ENCODE measurements at regions not wholly inside any gene's neighbourhood (a gene's known extent, or its start where the extent isn't known, plus 50 kb on each side); places are given as distances from the start of the nearest gene placed in this dataset.

GRCh38 chr5:124403281-124403680 is 343.2 kb downstream of the ZNF608 start:
- no peaks in the 10 kb centered on the region for H3K79me2 ChIP-seq (ENCODE audit: insufficient read depth, low read length)
- H3K9me3 ChIP-seq (ENCODE audit: low read depth, low read length), result no peaks in the 10 kb centered on the region
- TF ChIP-seq CTCF (IDR thresholded peaks at IDR 0.05; ENCODE audit: extremely low read depth, low read depth, low read length), result no peak
- no peak overlapping the region for H3K4me3 ChIP-seq (ENCODE audit: insufficient read depth, low read length)
- no peak for DNase-seq (ENCODE audit: insufficient read length, low spot score, missing footprints)
- no peak overlapping the region for H2AFZ ChIP-seq (ENCODE audit: low read length)
- H3K4me1 ChIP-seq (ENCODE audit: insufficient read depth, low read length), result peaks cover 3% of the 10 kb centered on the region
- H4K20me1 ChIP-seq (ENCODE audit: insufficient read depth, low read length), result no peaks in the 10 kb centered on the region
- H3K4me2 ChIP-seq (ENCODE audit: insufficient read depth, low read length), result no peak overlapping the region
- no peaks in the 10 kb centered on the region for H3K27me3 ChIP-seq (ENCODE audit: insufficient read depth, low read length)
- H3K36me3 ChIP-seq (ENCODE audit: insufficient read depth, low read length), result no peaks in the 10 kb centered on the region
- H3K27ac ChIP-seq (ENCODE audit: low read depth, low read length), result no peak overlapping the region

GRCh38 chr5:124402144-124402581 is 344.3 kb downstream of the ZNF608 start:
- Histone ChIP-seq H3K4me3 (ENCODE audit: insufficient read depth, low read length) (no peak overlapping the region), H3K36me3 (ENCODE audit: insufficient read depth, low read length) (no peaks in the 10 kb centered on the region), H3K4me1 (ENCODE audit: insufficient read depth, low read length) (peaks cover 3% of the 10 kb centered on the region), H2AFZ (ENCODE audit: low read length) (no peak overlapping the region), H3K27ac (ENCODE audit: low read depth, low read length) (no peak overlapping the region), H3K4me2 (ENCODE audit: insufficient read depth, low read length) (no peak overlapping the region), H4K20me1 (ENCODE audit: insufficient read depth, low read length) (no peaks in the 10 kb centered on the region), H3K79me2 (ENCODE audit: insufficient read depth, low read length) (no peaks in the 10 kb centered on the region), H3K27me3 (ENCODE audit: insufficient read depth, low read length) (no peaks in the 10 kb centered on the region), H3K9me3 (ENCODE audit: low read depth, low read length) (no peaks in the 10 kb centered on the region)
- no peak for DNase-seq (ENCODE audit: insufficient read length, low spot score, missing footprints)
- no peak for TF ChIP-seq CTCF (IDR thresholded peaks at IDR 0.05; ENCODE audit: extremely low read depth, low read depth, low read length)

GRCh38 chr5:124401476-124402143 is 344.8 kb downstream of the ZNF608 start:
- Histone ChIP-seq H3K27me3 (ENCODE audit: insufficient read depth, low read length) (no peaks in the 10 kb centered on the region), H4K20me1 (ENCODE audit: insufficient read depth, low read length) (no peaks in the 10 kb centered on the region), H3K9me3 (ENCODE audit: low read depth, low read length) (no peaks in the 10 kb centered on the region), H2AFZ (ENCODE audit: low read length) (no peak overlapping the region), H3K4me1 (ENCODE audit: insufficient read depth, low read length) (peaks cover 3% of the 10 kb centered on the region), H3K79me2 (ENCODE audit: insufficient read depth, low read length) (no peaks in the 10 kb centered on the region), H3K27ac (ENCODE audit: low read depth, low read length) (no peak overlapping the region), H3K36me3 (ENCODE audit: insufficient read depth, low read length) (no peaks in the 10 kb centered on the region), H3K4me3 (ENCODE audit: insufficient read depth, low read length) (no peak overlapping the region), H3K4me2 (ENCODE audit: insufficient read depth, low read length) (no peak overlapping the region)
- no peak for DNase-seq (ENCODE audit: insufficient read length, low spot score, missing footprints)
- TF ChIP-seq CTCF (IDR thresholded peaks at IDR 0.05; ENCODE audit: extremely low read depth, low read depth, low read length), result no peak

- H3K4me2 ChIP-seq (ENCODE audit: insufficient read depth, low read length), result no peak overlapping the region
- no peaks in the 10 kb centered on the region for H3K36me3 ChIP-seq (ENCODE audit: insufficient read depth, low read length)
- H3K27me3 ChIP-seq (ENCODE audit: insufficient read depth, low read length), result no peaks in the 10 kb centered on the region
- H3K27ac ChIP-seq (ENCODE audit: low read depth, low read length), result no peak overlapping the region
- DNase-seq (ENCODE audit: insufficient read length, low spot score, missing footprints), result no peak
- H3K4me3 ChIP-seq (ENCODE audit: insufficient read depth, low read length), result no peak overlapping the region
- no peaks in the 10 kb centered on the region for H4K20me1 ChIP-seq (ENCODE audit: insufficient read depth, low read length)
- no peaks in the 10 kb centered on the region for H3K79me2 ChIP-seq (ENCODE audit: insufficient read depth, low read length)
- peaks cover 3% of the 10 kb centered on the region for H3K4me1 ChIP-seq (ENCODE audit: insufficient read depth, low read length)
- H2AFZ ChIP-seq (ENCODE audit: low read length), result no peak overlapping the region
- TF ChIP-seq CTCF (IDR thresholded peaks at IDR 0.05; ENCODE audit: extremely low read depth, low read depth, low read length), result no peak
- no peaks in the 10 kb centered on the region for H3K9me3 ChIP-seq (ENCODE audit: low read depth, low read length)
These were observed 346.9 kb downstream of the ZNF608 start for GRCh38 chr5:124399426-124399961.
